ENCODE measurements at regions not wholly inside any gene's neighbourhood (a gene's known extent, or its start where the extent isn't known, plus 50 kb on each side); places are given as distances from the start of the nearest gene placed in this dataset.

- TF ChIP-seq BACH2 (CRISPR knock-in tag; IDR thresholded peaks at IDR 0.05; ENCODE audit: borderline replicate concordance): no peak
- TF ChIP-seq ZFP30 (CRISPR knock-in tag; IDR thresholded peaks at IDR 0.05): no peak
- TF ChIP-seq ZNF70 (CRISPR knock-in tag; IDR thresholded peaks at IDR 0.05): no peak
- TF ChIP-seq ESRRG (CRISPR knock-in tag; IDR thresholded peaks at IDR 0.05): no peak
Measured at GRCh38 chr4:30866346-30866745, 146.2 kb downstream of the PCDH7 start.

Measured in SK-N-SH treated with all-trans-retinoic acid at 6 μM for 48 hours (cell line).